ENCODE measurements at regions not wholly inside any gene's neighbourhood (a gene's known extent, or its start where the extent isn't known, plus 50 kb on each side); places are given as distances from the start of the nearest gene placed in this dataset.

GRCh38 chr12:59500335-59500734, 95.5 kb upstream of the SLC16A7 start:
- TF ChIP-seq CTCF (conservative IDR thresholded peaks at IDR 0.05): no peak
- TF ChIP-seq ZFX (IDR thresholded peaks at IDR 0.05): no peak
